ENCODE measurements at regions not wholly inside any gene's neighbourhood (a gene's known extent, or its start where the extent isn't known, plus 50 kb on each side); places are given as distances from the start of the nearest gene placed in this dataset.

DNA sequence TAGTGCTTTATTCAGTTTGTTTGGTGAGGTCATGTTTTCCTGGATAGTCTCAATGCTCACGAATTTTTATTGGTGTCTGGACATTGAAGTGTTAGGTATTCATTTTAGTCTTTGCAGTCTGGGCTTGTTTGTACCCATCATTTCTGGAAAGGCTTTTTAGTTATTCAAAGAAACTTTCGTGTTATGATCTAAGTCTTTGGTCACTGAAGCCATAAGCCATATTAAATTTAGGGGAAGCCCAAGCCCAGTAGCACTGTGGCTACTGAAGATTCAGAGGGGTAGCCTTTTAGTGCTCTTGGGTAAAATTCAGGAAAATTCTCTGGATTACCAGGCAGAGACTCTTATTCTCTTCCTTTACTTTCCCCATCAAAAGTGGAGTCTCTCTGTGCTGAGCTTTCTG is 56.2 kb upstream of the PEX5L start:
- no peak for TF ChIP-seq EP300 (IDR thresholded peaks at IDR 0.05; ENCODE audit: borderline replicate concordance)
- no peak for TF ChIP-seq TEAD4 (IDR thresholded peaks at IDR 0.05)
- no peak for TF ChIP-seq EGR1 (IDR thresholded peaks at IDR 0.05)
- TF ChIP-seq YY1 (IDR thresholded peaks at IDR 0.05; ENCODE audit: low read depth): no peak
- TF ChIP-seq, protein P1, sequence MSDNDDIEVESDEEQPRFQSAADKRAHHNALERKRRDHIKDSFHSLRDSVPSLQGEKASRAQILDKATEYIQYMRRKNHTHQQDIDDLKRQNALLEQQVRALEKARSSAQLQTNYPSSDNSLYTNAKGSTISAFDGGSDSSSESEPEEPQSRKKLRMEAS (IDR thresholded peaks at IDR 0.05): no peak
- TF ChIP-seq ZBTB7A (IDR thresholded peaks at IDR 0.05; ENCODE audit: low read depth): no peak
- no peak for TF ChIP-seq RAD21 (IDR thresholded peaks at IDR 0.05; ENCODE audit: low read depth)
- no peak for TF ChIP-seq NFIC (IDR thresholded peaks at IDR 0.05)

DNA sequence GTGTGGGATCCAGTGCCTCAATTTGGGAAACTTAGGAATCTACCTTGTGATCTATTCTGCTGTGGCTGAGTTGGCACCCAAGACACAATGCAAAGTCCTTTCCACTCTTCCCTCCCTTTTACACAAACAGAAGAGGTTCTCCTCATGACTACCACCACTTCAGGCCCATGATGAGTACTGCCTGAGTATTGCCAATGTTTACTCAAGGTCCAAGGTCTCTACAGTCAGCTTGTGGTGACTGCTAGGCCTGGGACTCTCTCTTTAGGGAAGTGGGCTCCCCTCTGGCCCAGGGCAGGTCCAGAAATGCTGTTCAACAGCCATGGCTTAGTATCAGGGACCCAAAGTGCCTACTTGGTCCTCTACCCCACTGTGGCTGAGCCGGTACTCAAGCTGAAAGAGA is 56.8 kb upstream of the PEX5L start:
- TF ChIP-seq EP300 (IDR thresholded peaks at IDR 0.05; ENCODE audit: borderline replicate concordance) (no peak), CREB1 (IDR thresholded peaks at IDR 0.05; ENCODE audit: low read depth) (no peak), FOXM1 (IDR thresholded peaks at IDR 0.05; ENCODE audit: borderline replicate concordance, low read depth) (no peak), TCF12 (IDR thresholded peaks at IDR 0.05; ENCODE audit: low read depth) (no peak), CEBPB (IDR thresholded peaks at IDR 0.05) (no peak), YY1 (IDR thresholded peaks at IDR 0.05; ENCODE audit: low read depth) (no peak), NFIC (IDR thresholded peaks at IDR 0.05) (no peak)
- TF ChIP-seq, protein P2, sequence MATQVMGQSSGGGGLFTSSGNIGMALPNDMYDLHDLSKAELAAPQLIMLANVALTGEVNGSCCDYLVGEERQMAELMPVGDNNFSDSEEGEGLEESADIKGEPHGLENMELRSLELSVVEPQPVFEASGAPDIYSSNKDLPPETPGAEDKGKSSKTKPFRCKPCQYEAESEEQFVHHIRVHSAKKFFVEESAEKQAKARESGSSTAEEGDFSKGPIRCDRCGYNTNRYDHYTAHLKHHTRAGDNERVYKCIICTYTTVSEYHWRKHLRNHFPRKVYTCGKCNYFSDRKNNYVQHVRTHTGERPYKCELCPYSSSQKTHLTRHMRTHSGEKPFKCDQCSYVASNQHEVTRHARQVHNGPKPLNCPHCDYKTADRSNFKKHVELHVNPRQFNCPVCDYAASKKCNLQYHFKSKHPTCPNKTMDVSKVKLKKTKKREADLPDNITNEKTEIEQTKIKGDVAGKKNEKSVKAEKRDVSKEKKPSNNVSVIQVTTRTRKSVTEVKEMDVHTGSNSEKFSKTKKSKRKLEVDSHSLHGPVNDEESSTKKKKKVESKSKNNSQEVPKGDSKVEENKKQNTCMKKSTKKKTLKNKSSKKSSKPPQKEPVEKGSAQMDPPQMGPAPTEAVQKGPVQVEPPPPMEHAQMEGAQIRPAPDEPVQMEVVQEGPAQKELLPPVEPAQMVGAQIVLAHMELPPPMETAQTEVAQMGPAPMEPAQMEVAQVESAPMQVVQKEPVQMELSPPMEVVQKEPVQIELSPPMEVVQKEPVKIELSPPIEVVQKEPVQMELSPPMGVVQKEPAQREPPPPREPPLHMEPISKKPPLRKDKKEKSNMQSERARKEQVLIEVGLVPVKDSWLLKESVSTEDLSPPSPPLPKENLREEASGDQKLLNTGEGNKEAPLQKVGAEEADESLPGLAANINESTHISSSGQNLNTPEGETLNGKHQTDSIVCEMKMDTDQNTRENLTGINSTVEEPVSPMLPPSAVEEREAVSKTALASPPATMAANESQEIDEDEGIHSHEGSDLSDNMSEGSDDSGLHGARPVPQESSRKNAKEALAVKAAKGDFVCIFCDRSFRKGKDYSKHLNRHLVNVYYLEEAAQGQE (IDR thresholded peaks at IDR 0.05; ENCODE audit: low read depth): no peak

DNA sequence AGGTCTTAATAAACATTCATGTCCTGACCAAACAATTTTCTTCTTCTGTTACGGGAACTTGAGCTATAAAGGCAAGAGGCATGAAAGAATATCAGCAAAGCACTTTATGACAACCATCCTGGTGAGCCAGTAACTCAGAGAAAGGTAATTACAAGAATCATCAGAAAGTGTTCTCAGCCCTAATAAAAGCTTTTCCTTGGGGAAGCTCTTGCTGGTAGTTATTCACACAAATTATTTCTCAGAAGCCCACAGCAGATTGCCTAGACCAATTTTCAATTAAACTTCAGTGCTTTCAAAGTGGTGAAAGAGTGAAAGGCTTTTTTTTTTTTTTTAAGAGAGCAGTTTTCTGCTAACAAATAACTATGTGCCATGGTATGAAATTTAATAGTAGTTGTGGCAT is 60.9 kb upstream of the PEX5L start:
- TF ChIP-seq RAD21 (IDR thresholded peaks at IDR 0.05; ENCODE audit: low read depth) (no peak), ZBTB7A (IDR thresholded peaks at IDR 0.05; ENCODE audit: low read depth) (no peak), CEBPB (IDR thresholded peaks at IDR 0.05) (no peak), EGR1 (IDR thresholded peaks at IDR 0.05) (no peak)
- TF ChIP-seq, protein P1 (IDR thresholded peaks at IDR 0.05): no peak
- TF ChIP-seq, protein P2 (IDR thresholded peaks at IDR 0.05; ENCODE audit: low read depth): no peak

DNA sequence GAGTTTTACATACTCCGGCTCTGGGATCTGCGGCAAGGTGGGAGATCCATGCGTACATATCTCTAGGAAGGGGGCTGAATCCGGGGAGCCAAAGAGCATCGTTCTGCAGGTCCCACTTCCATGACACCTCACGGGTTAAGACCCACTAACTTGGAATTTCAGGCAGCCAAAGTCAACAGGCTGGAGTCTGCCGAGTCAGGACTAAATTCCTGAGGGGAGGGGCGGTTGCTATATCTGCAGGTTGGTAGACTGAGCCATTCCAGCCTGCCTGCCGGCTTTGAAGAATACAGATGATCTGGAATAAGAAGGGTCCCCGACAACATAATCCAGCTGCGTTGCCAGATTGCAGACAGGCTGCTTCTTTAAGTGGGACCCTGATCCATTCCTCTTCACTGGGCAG is 65.4 kb upstream of the PEX5L start:
- TF ChIP-seq, protein P3, sequence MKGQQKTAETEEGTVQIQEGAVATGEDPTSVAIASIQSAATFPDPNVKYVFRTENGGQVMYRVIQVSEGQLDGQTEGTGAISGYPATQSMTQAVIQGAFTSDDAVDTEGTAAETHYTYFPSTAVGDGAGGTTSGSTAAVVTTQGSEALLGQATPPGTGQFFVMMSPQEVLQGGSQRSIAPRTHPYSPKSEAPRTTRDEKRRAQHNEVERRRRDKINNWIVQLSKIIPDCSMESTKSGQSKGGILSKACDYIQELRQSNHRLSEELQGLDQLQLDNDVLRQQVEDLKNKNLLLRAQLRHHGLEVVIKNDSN (IDR thresholded peaks at IDR 0.05): no peak
- 0 out of 2 replicates have a peak, but pooled peaks have one; percentile 15 for TF ChIP-seq TEAD4 (IDR thresholded peaks at IDR 0.05)

DNA sequence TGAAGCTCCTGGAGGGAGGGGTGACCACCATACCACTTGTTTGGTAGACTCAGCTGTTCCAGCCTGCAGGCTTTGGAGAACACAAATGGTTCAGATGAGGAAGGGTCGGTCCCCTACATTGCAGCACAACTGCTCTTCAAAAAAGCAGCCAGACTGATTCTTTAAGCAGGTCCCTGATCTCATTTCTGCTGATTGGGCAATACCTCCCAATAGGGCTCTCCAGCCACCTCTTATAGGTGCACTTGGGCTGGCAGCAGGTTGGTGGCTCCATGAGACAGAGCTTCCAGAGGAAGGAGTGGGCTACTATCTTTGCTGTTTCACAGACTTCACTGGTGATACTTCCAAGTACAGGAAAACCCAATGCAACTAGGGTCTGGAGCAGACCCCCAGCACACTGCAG is 65.9 kb upstream of the PEX5L start:
- TF ChIP-seq YY1 (IDR thresholded peaks at IDR 0.05; ENCODE audit: low read depth): no peak
- TF ChIP-seq TAF1 (IDR thresholded peaks at IDR 0.05; ENCODE audit: low read depth): no peak

DNA sequence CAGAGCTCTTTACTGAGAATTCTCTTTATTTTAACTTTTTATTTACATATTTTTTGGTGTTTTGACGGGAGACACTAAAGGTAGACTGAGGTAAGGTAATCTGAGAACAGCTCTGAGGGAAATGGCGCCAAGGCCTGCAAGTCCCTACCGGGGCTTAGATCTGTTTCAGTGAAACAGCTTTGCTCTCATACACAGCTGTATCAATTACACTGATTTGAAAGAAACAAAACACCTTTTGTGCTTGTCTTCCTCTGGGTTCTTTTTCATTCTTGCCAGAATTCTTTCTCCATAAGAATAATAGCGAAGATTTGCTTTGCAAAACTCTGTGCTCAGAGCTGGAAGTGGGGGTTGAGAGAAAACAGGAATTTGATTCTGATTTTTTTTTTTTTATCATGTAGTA is 79.5 kb upstream of the PEX5L start:
- TF ChIP-seq EP300 (IDR thresholded peaks at IDR 0.05; ENCODE audit: borderline replicate concordance): no peak
- no peak for TF ChIP-seq TAF1 (IDR thresholded peaks at IDR 0.05; ENCODE audit: low read depth)
- TF ChIP-seq, protein P3 (IDR thresholded peaks at IDR 0.05): no peak
- TF ChIP-seq, protein P1 (IDR thresholded peaks at IDR 0.05): no peak
- TF ChIP-seq, protein P2 (IDR thresholded peaks at IDR 0.05; ENCODE audit: low read depth): no peak
- TF ChIP-seq NFIC (IDR thresholded peaks at IDR 0.05): no peak
- no peak for TF ChIP-seq TEAD4 (IDR thresholded peaks at IDR 0.05)
- TF ChIP-seq CEBPB (IDR thresholded peaks at IDR 0.05): no peak
- TF ChIP-seq YY1 (IDR thresholded peaks at IDR 0.05; ENCODE audit: low read depth): no peak
- no peak for TF ChIP-seq EGR1 (IDR thresholded peaks at IDR 0.05)
- TF ChIP-seq RAD21 (IDR thresholded peaks at IDR 0.05; ENCODE audit: low read depth): no peak
- TF ChIP-seq FOXM1 (IDR thresholded peaks at IDR 0.05; ENCODE audit: borderline replicate concordance, low read depth): no peak
- no peak for TF ChIP-seq ZBTB7A (IDR thresholded peaks at IDR 0.05; ENCODE audit: low read depth)
- no peak for TF ChIP-seq TCF12 (IDR thresholded peaks at IDR 0.05; ENCODE audit: low read depth)
- no peak for TF ChIP-seq CREB1 (IDR thresholded peaks at IDR 0.05; ENCODE audit: low read depth)

Data from Ishikawa (cell line).